ENCODE measurements at regions not wholly inside any gene's neighbourhood (a gene's known extent, or its start where the extent isn't known, plus 50 kb on each side); places are given as distances from the start of the nearest gene placed in this dataset.
A peak's percentile ranks its signal among the peaks of the same experiment; 100 is the strongest.

- TF ChIP-seq CTCF (IDR thresholded peaks at IDR 0.05; ENCODE audit: low read depth, low read length, missing control alignments): no peak
- DNase-seq (ENCODE audit: low read depth): no peak
- H3K4me3 ChIP-seq (ENCODE audit: low read depth, low read length): no peak overlapping the region
- in situ Hi-C loops (cut with HindIII; ENCODE audit: low sequenced_read_pairs): no loop called here
Observed at GRCh38 chr3:73964818-73965217, 340.1 kb upstream of the PDZRN3 start.

- no peak for TF ChIP-seq CTCF (IDR thresholded peaks at IDR 0.05; ENCODE audit: low read depth, low read length, missing control alignments)
- in situ Hi-C loops (cut with HindIII; ENCODE audit: low sequenced_read_pairs): no loop called here
- no peak for DNase-seq (ENCODE audit: low read depth)
- H3K4me3 ChIP-seq (ENCODE audit: low read depth, low read length): no peak overlapping the region
Observed at GRCh38 chr3:73955494-73956070, 330.8 kb upstream of the PDZRN3 start.

- no peak for TF ChIP-seq CTCF (IDR thresholded peaks at IDR 0.05; ENCODE audit: low read depth, low read length, missing control alignments)
- in situ Hi-C loops (cut with HindIII; ENCODE audit: low sequenced_read_pairs): no loop called here
- no peak overlapping the region for H3K4me3 ChIP-seq (ENCODE audit: low read depth, low read length)
- peak; percentile 67 for DNase-seq (ENCODE audit: low read depth)
Observed at GRCh38 chr3:73954506-73954905, 329.8 kb upstream of the PDZRN3 start.

GRCh38 chr3:73952781-73953180 is 328.0 kb upstream of the PDZRN3 start:
- H3K4me3 ChIP-seq (ENCODE audit: low read depth, low read length): no peak overlapping the region
- no peak for TF ChIP-seq CTCF (IDR thresholded peaks at IDR 0.05; ENCODE audit: low read depth, low read length, missing control alignments)

GRCh38 chr3:73950865-73951558 is 326.3 kb upstream of the PDZRN3 start:
- in situ Hi-C loops (cut with HindIII; ENCODE audit: low sequenced_read_pairs): no loop called here
- no peak for TF ChIP-seq CTCF (IDR thresholded peaks at IDR 0.05; ENCODE audit: low read depth, low read length, missing control alignments)
- no peak for DNase-seq (ENCODE audit: low read depth)

More at GRCh38 chr3:73952781-73953180, 328.0 kb upstream of the PDZRN3 start:
- in situ Hi-C loops (cut with HindIII; ENCODE audit: low sequenced_read_pairs): no loop called here
- DNase-seq (ENCODE audit: low read depth): no peak

GRCh38 chr3:73945541-73945940 is 320.8 kb upstream of the PDZRN3 start:
- DNase-seq (ENCODE audit: low read depth): no peak
- no peak for TF ChIP-seq CTCF (IDR thresholded peaks at IDR 0.05; ENCODE audit: low read depth, low read length, missing control alignments)
- no peak overlapping the region for H3K4me3 ChIP-seq (ENCODE audit: low read depth, low read length)
- in situ Hi-C loops (cut with HindIII; ENCODE audit: low sequenced_read_pairs): no loop called here

More at GRCh38 chr3:73950865-73951558, 326.3 kb upstream of the PDZRN3 start:
- no peak overlapping the region for H3K4me3 ChIP-seq (ENCODE audit: low read depth, low read length)

Measured in astrocyte of the cerebellum (primary cell).